ENCODE measurements at regions not wholly inside any gene's neighbourhood (a gene's known extent, or its start where the extent isn't known, plus 50 kb on each side); places are given as distances from the start of the nearest gene placed in this dataset.

GRCh38 chrX:23559975-23560374 lies 107.3 kb upstream of the PRDX4 start:
- TF ChIP-seq, protein P1, sequence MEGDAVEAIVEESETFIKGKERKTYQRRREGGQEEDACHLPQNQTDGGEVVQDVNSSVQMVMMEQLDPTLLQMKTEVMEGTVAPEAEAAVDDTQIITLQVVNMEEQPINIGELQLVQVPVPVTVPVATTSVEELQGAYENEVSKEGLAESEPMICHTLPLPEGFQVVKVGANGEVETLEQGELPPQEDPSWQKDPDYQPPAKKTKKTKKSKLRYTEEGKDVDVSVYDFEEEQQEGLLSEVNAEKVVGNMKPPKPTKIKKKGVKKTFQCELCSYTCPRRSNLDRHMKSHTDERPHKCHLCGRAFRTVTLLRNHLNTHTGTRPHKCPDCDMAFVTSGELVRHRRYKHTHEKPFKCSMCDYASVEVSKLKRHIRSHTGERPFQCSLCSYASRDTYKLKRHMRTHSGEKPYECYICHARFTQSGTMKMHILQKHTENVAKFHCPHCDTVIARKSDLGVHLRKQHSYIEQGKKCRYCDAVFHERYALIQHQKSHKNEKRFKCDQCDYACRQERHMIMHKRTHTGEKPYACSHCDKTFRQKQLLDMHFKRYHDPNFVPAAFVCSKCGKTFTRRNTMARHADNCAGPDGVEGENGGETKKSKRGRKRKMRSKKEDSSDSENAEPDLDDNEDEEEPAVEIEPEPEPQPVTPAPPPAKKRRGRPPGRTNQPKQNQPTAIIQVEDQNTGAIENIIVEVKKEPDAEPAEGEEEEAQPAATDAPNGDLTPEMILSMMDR (IDR thresholded peaks at IDR 0.05; ENCODE audit: low read depth, low read length, missing input control), result no peak
- TF ChIP-seq TAF1 (conservative IDR thresholded peaks at IDR 0.05) (no peak), FOXA1 (IDR thresholded peaks at IDR 0.05) (no peak), RAD21 (IDR thresholded peaks at IDR 0.05) (no peak), ZBTB33 (IDR thresholded peaks at IDR 0.05) (no peak)
- TF ChIP-seq, protein P2, sequence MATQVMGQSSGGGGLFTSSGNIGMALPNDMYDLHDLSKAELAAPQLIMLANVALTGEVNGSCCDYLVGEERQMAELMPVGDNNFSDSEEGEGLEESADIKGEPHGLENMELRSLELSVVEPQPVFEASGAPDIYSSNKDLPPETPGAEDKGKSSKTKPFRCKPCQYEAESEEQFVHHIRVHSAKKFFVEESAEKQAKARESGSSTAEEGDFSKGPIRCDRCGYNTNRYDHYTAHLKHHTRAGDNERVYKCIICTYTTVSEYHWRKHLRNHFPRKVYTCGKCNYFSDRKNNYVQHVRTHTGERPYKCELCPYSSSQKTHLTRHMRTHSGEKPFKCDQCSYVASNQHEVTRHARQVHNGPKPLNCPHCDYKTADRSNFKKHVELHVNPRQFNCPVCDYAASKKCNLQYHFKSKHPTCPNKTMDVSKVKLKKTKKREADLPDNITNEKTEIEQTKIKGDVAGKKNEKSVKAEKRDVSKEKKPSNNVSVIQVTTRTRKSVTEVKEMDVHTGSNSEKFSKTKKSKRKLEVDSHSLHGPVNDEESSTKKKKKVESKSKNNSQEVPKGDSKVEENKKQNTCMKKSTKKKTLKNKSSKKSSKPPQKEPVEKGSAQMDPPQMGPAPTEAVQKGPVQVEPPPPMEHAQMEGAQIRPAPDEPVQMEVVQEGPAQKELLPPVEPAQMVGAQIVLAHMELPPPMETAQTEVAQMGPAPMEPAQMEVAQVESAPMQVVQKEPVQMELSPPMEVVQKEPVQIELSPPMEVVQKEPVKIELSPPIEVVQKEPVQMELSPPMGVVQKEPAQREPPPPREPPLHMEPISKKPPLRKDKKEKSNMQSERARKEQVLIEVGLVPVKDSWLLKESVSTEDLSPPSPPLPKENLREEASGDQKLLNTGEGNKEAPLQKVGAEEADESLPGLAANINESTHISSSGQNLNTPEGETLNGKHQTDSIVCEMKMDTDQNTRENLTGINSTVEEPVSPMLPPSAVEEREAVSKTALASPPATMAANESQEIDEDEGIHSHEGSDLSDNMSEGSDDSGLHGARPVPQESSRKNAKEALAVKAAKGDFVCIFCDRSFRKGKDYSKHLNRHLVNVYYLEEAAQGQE (IDR thresholded peaks at IDR 0.05), result no peak

Measured in liver (tissue), 3 donors.